Erythroblast (primary cell): ENCODE measurements at regions not wholly inside any gene's neighbourhood (a gene's known extent, or its start where the extent isn't known, plus 50 kb on each side); places are given as distances from the start of the nearest gene placed in this dataset.

Source experiments
- GATA1 ChIP-seq: IDR thresholded peaks from 2 replicates; pipeline ENCODE4 v1.6.1; 2011; ENCODE audit warnings: low read depth, mild to moderate bottlenecking, control low read depth, low read length, moderate library complexity
- POLR2A ChIP-seq: IDR thresholded peaks from 2 replicates; pipeline ENCODE4 v1.6.1; 2011; ENCODE audit warnings: mild to moderate bottlenecking, low read length

- TF ChIP-seq POLR2A: no peak
- TF ChIP-seq GATA1: no peak
Measured at GRCh38 chr2:16727256-16727655, 61.6 kb upstream of the CYRIA start.
